ENCODE measurements at regions not wholly inside any gene's neighbourhood (a gene's known extent, or its start where the extent isn't known, plus 50 kb on each side); places are given as distances from the start of the nearest gene placed in this dataset.

- Histone ChIP-seq H3K4me1 (ENCODE audit: control insufficient read depth, insufficient read depth, low read length) (no peaks in the 10 kb centered on the region), H3K9me3 (ENCODE audit: control insufficient read depth, insufficient read depth, low read depth, low read length) (no peaks in the 10 kb centered on the region), H3K36me3 (ENCODE audit: control insufficient read depth, insufficient read depth, low read length) (no peaks in the 10 kb centered on the region), H3K4me3 (ENCODE audit: low read depth in 2 of 2, low read length in 2 of 2) (no peak overlapping the region), H3K27ac (ENCODE audit: low read length) (no peak overlapping the region), H3K27me3 (ENCODE audit: control insufficient read depth, insufficient read depth, low read length) (peaks cover 27% of the 10 kb centered on the region)
- ATAC-seq, result no peak
- no peak for DNase-seq (ENCODE audit: low read depth, low spot score)
- no peak for TF ChIP-seq CTCF (IDR thresholded peaks at IDR 0.05)
- no peak for TF ChIP-seq SIN3A (IDR thresholded peaks at IDR 0.05; ENCODE audit: borderline replicate concordance, insufficient read depth, low read depth, low read length)
- TF ChIP-seq, protein P1, sequence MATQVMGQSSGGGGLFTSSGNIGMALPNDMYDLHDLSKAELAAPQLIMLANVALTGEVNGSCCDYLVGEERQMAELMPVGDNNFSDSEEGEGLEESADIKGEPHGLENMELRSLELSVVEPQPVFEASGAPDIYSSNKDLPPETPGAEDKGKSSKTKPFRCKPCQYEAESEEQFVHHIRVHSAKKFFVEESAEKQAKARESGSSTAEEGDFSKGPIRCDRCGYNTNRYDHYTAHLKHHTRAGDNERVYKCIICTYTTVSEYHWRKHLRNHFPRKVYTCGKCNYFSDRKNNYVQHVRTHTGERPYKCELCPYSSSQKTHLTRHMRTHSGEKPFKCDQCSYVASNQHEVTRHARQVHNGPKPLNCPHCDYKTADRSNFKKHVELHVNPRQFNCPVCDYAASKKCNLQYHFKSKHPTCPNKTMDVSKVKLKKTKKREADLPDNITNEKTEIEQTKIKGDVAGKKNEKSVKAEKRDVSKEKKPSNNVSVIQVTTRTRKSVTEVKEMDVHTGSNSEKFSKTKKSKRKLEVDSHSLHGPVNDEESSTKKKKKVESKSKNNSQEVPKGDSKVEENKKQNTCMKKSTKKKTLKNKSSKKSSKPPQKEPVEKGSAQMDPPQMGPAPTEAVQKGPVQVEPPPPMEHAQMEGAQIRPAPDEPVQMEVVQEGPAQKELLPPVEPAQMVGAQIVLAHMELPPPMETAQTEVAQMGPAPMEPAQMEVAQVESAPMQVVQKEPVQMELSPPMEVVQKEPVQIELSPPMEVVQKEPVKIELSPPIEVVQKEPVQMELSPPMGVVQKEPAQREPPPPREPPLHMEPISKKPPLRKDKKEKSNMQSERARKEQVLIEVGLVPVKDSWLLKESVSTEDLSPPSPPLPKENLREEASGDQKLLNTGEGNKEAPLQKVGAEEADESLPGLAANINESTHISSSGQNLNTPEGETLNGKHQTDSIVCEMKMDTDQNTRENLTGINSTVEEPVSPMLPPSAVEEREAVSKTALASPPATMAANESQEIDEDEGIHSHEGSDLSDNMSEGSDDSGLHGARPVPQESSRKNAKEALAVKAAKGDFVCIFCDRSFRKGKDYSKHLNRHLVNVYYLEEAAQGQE (IDR thresholded peaks at IDR 0.05; ENCODE audit: insufficient read depth in 1 of 2, low read depth in 2 of 2, low read length in 1 of 2), result no peak
- intact Hi-C loops (cut with micrococcal nuclease; ENCODE audit: unreplicated experiment) (no loop called here), in situ Hi-C loops (cut with HindIII; ENCODE audit: low pct_unique_long_range_greater_than_20kb, low sequenced_read_pairs) (no loop called here)
- BruUV-seq (replicated peaks), result no TSS peak
- ChIA-PET CTCF (no interaction called here), POLR2A (no interaction called here)
Measured at GRCh38 chr7:11252705-11253272, 279.1 kb downstream of the PHF14 start.

DNA sequence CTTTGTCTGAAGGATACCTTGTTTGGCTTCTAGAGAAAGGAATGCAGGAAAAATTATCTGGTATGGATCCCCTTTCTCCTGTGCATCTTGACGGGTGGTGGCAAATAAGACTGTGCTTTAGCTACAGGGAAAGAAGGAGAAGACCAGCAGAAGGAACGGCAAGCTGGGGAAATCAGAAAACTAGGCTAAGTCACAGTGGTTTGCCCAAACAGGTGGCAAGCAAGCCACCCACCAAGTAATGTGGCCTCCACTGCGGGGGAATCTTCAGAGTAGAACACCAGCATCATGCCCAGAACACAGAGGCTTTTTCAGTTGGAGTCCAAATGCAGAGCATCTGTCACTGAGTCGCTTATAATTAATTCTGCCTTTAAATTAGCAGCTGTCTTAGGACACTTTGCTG, 282.8 kb downstream of the PHF14 start:
- CTCF ChIA-PET, result no interaction called here
- Histone ChIP-seq H3K27me3 (ENCODE audit: control insufficient read depth, insufficient read depth, low read length) (peaks cover 41% of the 10 kb centered on the region), H3K36me3 (ENCODE audit: control insufficient read depth, insufficient read depth, low read length) (no peaks in the 10 kb centered on the region), H3K4me3 (ENCODE audit: low read depth in 2 of 2, low read length in 2 of 2) (no peak overlapping the region), H3K4me1 (ENCODE audit: control insufficient read depth, insufficient read depth, low read length) (no peaks in the 10 kb centered on the region), H3K9me3 (ENCODE audit: control insufficient read depth, insufficient read depth, low read depth, low read length) (no peaks in the 10 kb centered on the region), H3K27ac (ENCODE audit: low read length) (no peak overlapping the region)
- in situ Hi-C loops (cut with HindIII; ENCODE audit: low pct_unique_long_range_greater_than_20kb, low sequenced_read_pairs) (no loop called here), intact Hi-C loops (cut with micrococcal nuclease; ENCODE audit: unreplicated experiment) (no loop called here)
- POLR2A ChIA-PET, result no interaction called here
- TF ChIP-seq SIN3A (IDR thresholded peaks at IDR 0.05; ENCODE audit: borderline replicate concordance, insufficient read depth, low read depth, low read length) (no peak), POLR2AphosphoS5 (IDR thresholded peaks at IDR 0.05; ENCODE audit: low read depth, low read length) (no peak), CTCF (IDR thresholded peaks at IDR 0.05) (no peak), TCF7L2 (IDR thresholded peaks at IDR 0.05; ENCODE audit: low read depth, low read length) (no peak)
- TF ChIP-seq, protein P1 (IDR thresholded peaks at IDR 0.05; ENCODE audit: insufficient read depth in 1 of 2, low read depth in 2 of 2, low read length in 1 of 2), result no peak
- no TSS peak for BruUV-seq (replicated peaks)
- DNase-seq (ENCODE audit: low read depth, low spot score) (no peak), ATAC-seq (no peak)

All from Panc1 (cell line).